ENCODE measurements at regions not wholly inside any gene's neighbourhood (a gene's known extent, or its start where the extent isn't known, plus 50 kb on each side); places are given as distances from the start of the nearest gene placed in this dataset.

DNA sequence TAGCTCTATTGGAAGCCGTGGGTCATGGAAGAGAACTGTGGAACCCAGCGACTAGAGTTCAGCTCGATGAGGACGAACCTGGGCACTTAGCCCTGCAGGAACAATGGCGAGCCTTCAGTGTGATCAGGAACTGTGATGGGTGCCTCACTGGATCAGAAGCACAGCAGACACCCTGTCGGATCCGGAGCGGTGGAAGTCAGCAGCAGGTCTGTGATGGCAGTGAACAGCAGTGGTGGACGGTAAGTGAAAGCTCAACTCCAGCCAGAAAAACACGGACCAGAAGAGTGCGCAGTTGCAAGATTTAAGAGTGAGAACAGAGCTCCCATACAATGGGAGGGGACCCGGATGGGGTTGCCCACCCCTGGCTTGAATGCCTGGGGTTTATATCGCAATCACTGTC lies 282.2 kb downstream of the NSUN3 start:
- no peak overlapping the region for H3K4me3 ChIP-seq (ENCODE audit: low read depth, low read length)
- no peak for TF ChIP-seq POLR2A (IDR thresholded peaks at IDR 0.05; ENCODE audit: extremely low read depth, insufficient read length)
- TF ChIP-seq, protein P1, sequence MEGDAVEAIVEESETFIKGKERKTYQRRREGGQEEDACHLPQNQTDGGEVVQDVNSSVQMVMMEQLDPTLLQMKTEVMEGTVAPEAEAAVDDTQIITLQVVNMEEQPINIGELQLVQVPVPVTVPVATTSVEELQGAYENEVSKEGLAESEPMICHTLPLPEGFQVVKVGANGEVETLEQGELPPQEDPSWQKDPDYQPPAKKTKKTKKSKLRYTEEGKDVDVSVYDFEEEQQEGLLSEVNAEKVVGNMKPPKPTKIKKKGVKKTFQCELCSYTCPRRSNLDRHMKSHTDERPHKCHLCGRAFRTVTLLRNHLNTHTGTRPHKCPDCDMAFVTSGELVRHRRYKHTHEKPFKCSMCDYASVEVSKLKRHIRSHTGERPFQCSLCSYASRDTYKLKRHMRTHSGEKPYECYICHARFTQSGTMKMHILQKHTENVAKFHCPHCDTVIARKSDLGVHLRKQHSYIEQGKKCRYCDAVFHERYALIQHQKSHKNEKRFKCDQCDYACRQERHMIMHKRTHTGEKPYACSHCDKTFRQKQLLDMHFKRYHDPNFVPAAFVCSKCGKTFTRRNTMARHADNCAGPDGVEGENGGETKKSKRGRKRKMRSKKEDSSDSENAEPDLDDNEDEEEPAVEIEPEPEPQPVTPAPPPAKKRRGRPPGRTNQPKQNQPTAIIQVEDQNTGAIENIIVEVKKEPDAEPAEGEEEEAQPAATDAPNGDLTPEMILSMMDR (IDR thresholded peaks at IDR 0.05; ENCODE audit: low read depth, low read length) = no peak
- no peak for DNase-seq (ENCODE audit: low read depth)

DNA sequence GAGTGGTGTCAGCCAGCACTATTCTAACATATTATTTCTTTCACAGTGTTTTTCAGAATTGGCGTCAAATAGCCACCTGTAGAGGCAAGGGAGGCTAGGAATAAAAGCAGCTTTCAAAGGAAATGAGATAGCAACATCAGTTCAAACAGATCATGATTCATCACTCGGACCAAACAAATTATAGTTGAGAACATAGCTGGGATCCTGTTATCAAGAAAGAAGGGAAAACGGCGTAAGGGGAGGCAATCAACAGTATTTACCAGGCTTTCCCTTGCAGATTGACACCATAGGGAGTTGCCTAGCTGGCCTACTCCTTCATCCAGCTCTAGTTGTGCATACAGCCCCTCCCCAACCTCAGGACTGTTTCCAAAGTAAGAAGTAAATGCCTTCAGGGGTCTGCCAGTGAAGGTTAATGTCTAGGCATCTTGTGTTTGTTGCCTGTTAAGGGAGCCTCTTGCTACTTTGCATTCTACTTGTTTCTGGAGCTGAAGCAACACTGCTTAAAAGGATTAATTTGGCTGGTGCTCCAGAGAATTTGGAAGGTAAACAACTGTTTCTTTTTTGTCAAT lies 286.5 kb downstream of the NSUN3 start:
- H3K4me3 ChIP-seq (ENCODE audit: low read depth, low read length) = no peak overlapping the region
- TF ChIP-seq, protein P1 (IDR thresholded peaks at IDR 0.05; ENCODE audit: low read depth, low read length) = no peak
- TF ChIP-seq POLR2A (IDR thresholded peaks at IDR 0.05; ENCODE audit: extremely low read depth, insufficient read length) (no peak), MYC (IDR thresholded peaks at IDR 0.05; ENCODE audit: low read depth, low read length) (no peak)
- TF ChIP-seq, protein P2, sequence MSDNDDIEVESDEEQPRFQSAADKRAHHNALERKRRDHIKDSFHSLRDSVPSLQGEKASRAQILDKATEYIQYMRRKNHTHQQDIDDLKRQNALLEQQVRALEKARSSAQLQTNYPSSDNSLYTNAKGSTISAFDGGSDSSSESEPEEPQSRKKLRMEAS (IDR thresholded peaks at IDR 0.05; ENCODE audit: low read depth, low read length) = no peak
- DNase-seq (ENCODE audit: low read depth) = no peak

DNA sequence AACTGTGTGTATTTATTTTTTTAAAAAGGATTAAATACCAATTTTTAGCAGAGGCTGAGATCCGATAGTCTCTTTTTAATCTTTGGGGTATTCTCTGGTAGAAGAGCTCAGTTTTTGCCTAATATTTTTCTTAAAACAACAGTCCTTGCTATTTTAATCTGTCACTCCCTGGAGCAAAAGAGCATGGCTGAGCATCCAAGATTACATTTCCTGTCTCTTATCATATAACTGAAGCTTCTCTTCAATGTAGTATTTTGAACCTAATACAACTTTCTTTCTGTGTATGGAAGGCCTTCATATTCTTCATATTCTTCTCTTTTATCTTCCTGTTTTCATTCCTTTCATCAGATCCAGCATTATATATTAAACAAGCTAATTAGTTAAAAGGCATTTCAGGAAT lies 293.7 kb downstream of the NSUN3 start:
- DNase-seq (ENCODE audit: low read depth) = no peak
- H3K4me3 ChIP-seq (ENCODE audit: low read depth, low read length) = no peak overlapping the region
- no peak for TF ChIP-seq POLR2A (IDR thresholded peaks at IDR 0.05; ENCODE audit: extremely low read depth, insufficient read length)
- TF ChIP-seq, protein P2 (IDR thresholded peaks at IDR 0.05; ENCODE audit: low read depth, low read length) = no peak
- TF ChIP-seq, protein P1 (IDR thresholded peaks at IDR 0.05; ENCODE audit: low read depth, low read length) = no peak
- no peak for TF ChIP-seq MYC (IDR thresholded peaks at IDR 0.05; ENCODE audit: low read depth, low read length)

DNA sequence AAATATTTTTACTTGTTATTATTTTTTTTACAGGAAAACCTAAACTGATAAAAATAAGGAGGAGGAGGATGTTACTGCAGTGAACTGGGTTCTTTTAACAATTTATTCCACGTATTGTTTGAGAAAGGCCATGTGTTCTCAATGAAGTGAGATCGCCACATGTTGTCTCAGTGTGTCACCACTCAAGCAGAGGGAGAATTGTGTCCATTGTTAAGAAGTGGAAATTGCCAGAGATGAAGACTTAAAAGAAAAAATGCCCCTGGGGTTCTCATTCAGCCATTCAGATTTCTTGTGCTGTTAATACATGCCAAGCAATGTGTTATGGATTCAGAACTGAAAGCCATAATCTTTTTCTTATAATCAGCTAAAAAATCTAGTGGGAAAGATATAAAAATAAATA lies 297.1 kb downstream of the NSUN3 start:
- TF ChIP-seq MYC (IDR thresholded peaks at IDR 0.05; ENCODE audit: low read depth, low read length) = no peak
- H3K4me3 ChIP-seq (ENCODE audit: low read depth, low read length) = no peak overlapping the region
- DNase-seq (ENCODE audit: low read depth) = no peak

DNA sequence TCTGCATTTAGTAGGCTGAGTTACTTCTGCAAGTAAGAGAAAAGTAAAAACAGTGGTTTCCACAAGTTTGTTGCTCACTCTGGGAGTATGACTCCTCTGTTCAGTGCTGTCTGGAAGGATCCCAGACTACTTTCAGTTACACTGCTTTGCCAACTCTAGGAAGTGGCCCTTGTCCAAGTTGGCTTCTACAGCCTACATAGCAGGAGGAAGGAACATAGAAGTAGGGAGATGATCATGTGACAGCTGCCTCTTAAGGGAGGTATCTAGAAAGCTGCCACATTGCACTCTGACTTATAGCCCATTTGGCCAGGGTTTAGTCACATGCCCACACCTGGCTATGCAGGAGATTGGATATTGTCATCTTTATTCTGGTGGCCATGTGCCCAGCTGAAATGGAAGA lies 298.1 kb downstream of the NSUN3 start:
- no peak overlapping the region for H3K4me3 ChIP-seq (ENCODE audit: low read depth, low read length)
- TF ChIP-seq, protein P1 (IDR thresholded peaks at IDR 0.05; ENCODE audit: low read depth, low read length) = no peak
- TF ChIP-seq, protein P2 (IDR thresholded peaks at IDR 0.05; ENCODE audit: low read depth, low read length) = no peak
- TF ChIP-seq MYC (IDR thresholded peaks at IDR 0.05; ENCODE audit: low read depth, low read length) (no peak), POLR2A (IDR thresholded peaks at IDR 0.05; ENCODE audit: extremely low read depth, insufficient read length) (no peak)
- DNase-seq (ENCODE audit: low read depth) = no peak

DNA sequence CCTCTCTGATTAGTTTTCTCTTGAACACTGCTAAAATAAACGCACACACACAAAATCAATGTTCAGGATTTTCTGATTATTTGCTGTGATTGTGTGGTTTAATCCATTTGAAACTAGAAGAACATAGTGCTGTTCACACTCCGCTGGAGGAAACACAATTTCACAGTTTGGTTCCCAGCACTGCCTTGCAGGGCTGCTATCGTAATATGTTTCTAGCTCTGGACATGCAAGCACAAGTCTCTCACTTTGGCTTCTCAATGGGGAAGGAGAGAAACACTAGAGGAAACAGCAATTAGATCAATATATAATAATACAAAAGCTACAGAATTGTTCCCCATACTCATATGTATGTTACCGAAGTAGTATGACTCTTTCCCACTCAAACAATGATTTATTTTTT lies 299.5 kb downstream of the NSUN3 start:
- TF ChIP-seq, protein P2 (IDR thresholded peaks at IDR 0.05; ENCODE audit: low read depth, low read length) = no peak
- TF ChIP-seq MYC (IDR thresholded peaks at IDR 0.05; ENCODE audit: low read depth, low read length) (no peak), POLR2A (IDR thresholded peaks at IDR 0.05; ENCODE audit: extremely low read depth, insufficient read length) (no peak)
- TF ChIP-seq, protein P1 (IDR thresholded peaks at IDR 0.05; ENCODE audit: low read depth, low read length) = no peak
- no peak for DNase-seq (ENCODE audit: low read depth)
- H3K4me3 ChIP-seq (ENCODE audit: low read depth, low read length) = no peak overlapping the region
